HepG2 (cell line): ENCODE measurements at regions not wholly inside any gene's neighbourhood (a gene's known extent, or its start where the extent isn't known, plus 50 kb on each side); places are given as distances from the start of the nearest gene placed in this dataset.

Experiments
- CBFB ChIP-seq: sonication (generic); formaldehyde crosslinking; IDR thresholded peaks from 2 replicates; pipeline ENCODE4 v1.4.0; 2020; ENCODE audit warnings: missing genetic modification reagents
- FOXP1 ChIP-seq, 2 experiments: fragments of 450-650 bp in 1 of 2; IDR thresholded peaks; 2 replicates each; pipeline ENCODE4 v1.6.1; 2017 to 2018; ENCODE audit warnings: antibody characterized with exemption in 1 of 2
- TF ChIP-seq, protein P1 (sequence below): conservative IDR thresholded peaks from 2 replicates; pipeline ENCODE4 v1.6.1; 2018; ENCODE audit warnings: missing genetic modification reagents
- TF ChIP-seq, protein P2 (sequence below): sonication (generic); formaldehyde crosslinking; IDR thresholded peaks from 2 replicates; pipeline ENCODE4 v1.5.0; 2020; ENCODE audit warnings: mild to moderate bottlenecking, missing genetic modification reagents, moderate library complexity

DNA sequence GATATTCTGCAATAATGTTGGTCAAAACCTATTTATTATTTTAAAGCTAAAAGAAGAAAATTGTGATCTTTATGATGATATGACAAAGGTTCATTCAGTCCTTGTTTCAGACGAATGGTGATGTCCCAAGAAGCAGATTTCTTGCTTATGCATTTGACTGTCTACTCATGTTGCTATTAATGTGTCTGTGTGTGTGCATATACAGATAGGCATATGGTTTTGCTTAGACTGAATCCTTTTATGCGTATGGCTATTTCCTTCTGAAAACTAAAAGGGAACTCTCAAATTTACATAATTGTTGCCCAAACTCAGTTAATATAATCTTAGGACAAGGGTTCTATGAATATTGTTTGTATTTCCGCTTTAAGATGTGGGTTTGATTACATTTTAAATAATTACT lies 632.3 kb upstream of the SETBP1 start:
- no peak for TF ChIP-seq FOXP1 (IDR thresholded peaks at IDR 0.05)
- TF ChIP-seq FOXP1 (CRISPR knock-in tag; IDR thresholded peaks at IDR 0.05), result no peak
- TF ChIP-seq, protein P1, sequence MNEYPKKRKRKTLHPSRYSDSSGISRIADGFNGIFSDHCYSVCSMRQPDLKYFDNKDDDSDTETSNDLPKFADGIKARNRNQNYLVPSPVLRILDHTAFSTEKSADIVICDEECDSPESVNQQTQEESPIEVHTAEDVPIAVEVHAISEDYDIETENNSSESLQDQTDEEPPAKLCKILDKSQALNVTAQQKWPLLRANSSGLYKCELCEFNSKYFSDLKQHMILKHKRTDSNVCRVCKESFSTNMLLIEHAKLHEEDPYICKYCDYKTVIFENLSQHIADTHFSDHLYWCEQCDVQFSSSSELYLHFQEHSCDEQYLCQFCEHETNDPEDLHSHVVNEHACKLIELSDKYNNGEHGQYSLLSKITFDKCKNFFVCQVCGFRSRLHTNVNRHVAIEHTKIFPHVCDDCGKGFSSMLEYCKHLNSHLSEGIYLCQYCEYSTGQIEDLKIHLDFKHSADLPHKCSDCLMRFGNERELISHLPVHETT (CRISPR knock-in tag), result no peak
- TF ChIP-seq CBFB (CRISPR knock-in tag), result no peak
- TF ChIP-seq, protein P2, sequence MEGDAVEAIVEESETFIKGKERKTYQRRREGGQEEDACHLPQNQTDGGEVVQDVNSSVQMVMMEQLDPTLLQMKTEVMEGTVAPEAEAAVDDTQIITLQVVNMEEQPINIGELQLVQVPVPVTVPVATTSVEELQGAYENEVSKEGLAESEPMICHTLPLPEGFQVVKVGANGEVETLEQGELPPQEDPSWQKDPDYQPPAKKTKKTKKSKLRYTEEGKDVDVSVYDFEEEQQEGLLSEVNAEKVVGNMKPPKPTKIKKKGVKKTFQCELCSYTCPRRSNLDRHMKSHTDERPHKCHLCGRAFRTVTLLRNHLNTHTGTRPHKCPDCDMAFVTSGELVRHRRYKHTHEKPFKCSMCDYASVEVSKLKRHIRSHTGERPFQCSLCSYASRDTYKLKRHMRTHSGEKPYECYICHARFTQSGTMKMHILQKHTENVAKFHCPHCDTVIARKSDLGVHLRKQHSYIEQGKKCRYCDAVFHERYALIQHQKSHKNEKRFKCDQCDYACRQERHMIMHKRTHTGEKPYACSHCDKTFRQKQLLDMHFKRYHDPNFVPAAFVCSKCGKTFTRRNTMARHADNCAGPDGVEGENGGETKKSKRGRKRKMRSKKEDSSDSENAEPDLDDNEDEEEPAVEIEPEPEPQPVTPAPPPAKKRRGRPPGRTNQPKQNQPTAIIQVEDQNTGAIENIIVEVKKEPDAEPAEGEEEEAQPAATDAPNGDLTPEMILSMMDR (CRISPR knock-in tag), result no peak
